K562 (cell line): ENCODE measurements at regions not wholly inside any gene's neighbourhood (a gene's known extent, or its start where the extent isn't known, plus 50 kb on each side); places are given as distances from the start of the nearest gene placed in this dataset.

Experiments used
- ATAC-seq: fragments of 200-7000 bp; cut with Tn5 transposase; 3 replicates; pipeline ENCODE4 v1.9.1; 2020; ENCODE audit warnings: moderate library complexity
- BruUV-seq: library from RNA; stranded (reverse); fragments of 400-500 nt; replicated peaks from 2 replicates; lab custom pipeline; 2021; lab: Mats Ljungman, UMichigan
- CTCF ChIA-PET: fragments of 300-600 bp; formaldehyde crosslinking; extraction: SDS; loops from one replicate; lab custom pipeline; 2021; ENCODE audit warnings: low intra/inter-chr PET ratio; lab: Yijun Ruan, JAX
- POLR2A ChIA-PET: fragments of 300-600, 350-650 bp; sonication (Branson Sonifier 250); formaldehyde crosslinking; extraction: SDS; loops from one replicate; lab custom pipeline; 2021; ENCODE audit warnings: antibody characterized with exemption, inconsistent platforms; lab: Yijun Ruan, JAX
- DNase-seq, 4 experiments: peaks; one replicate each; pipeline versions ENCODE4 v3.0.0 to v3.0.0-alpha.2; 2011 to 2018; ENCODE audit warnings: low spot score in 3 of 4, mixed read lengths in 3 of 4; ENCODE audit errors: extremely low read depth in 1 of 4
- FAIRE-seq: peaks from 2 replicates; lab custom pipeline; 2011; peaks lifted over from hg19 to GRCh38; lab: Jason Lieb, UNC
- H2AFZ ChIP-seq: 2 replicates; pipeline ENCODE4 v1.6.0; 2011; ENCODE audit warnings: low read depth, low read length, control low read depth, inconsistent platforms
- H3K27ac ChIP-seq: fragments of 200-600 bp; 3 replicates; pipeline ENCODE4 v1.8.0; 2011; ENCODE audit warnings: low read depth, mild to moderate bottlenecking, control low read depth, inconsistent platforms, low read length, moderate library complexity, mixed read lengths; ENCODE audit errors: extremely low read depth
- H3K27me3 ChIP-seq, 2 experiments: fragments of 300-600 bp in 1 of 2; 2 replicates in 1 of 2; 3 replicates in 1 of 2; pipeline versions ENCODE4 v1.6.0 to v1.8.0; 2011; ENCODE audit warnings: inconsistent platforms in 2 of 2, low read length in 2 of 2, mild to moderate bottlenecking in 1 of 2, mixed read lengths in 1 of 2, moderate library complexity in 1 of 2; ENCODE audit not compliant: control insufficient read depth in 2 of 2, insufficient read depth in 2 of 2
- H3K36me3 ChIP-seq: fragments of 300-600 bp; 3 replicates; pipeline ENCODE4 v1.8.0; 2011; ENCODE audit warnings: mild to moderate bottlenecking, low read length, inconsistent platforms; ENCODE audit not compliant: control insufficient read depth, insufficient read depth
- H3K4me1 ChIP-seq, 2 experiments: fragments of 200-600 bp in 1 of 2; replicated peaks in 1 of 2; 2 replicates in 1 of 2; 3 replicates in 1 of 2; pipeline versions ENCODE4 v1.5.1 to v1.8.0; 2011; ENCODE audit warnings: inconsistent platforms in 2 of 2, low read length in 2 of 2, mild to moderate bottlenecking in 1 of 2, mixed read lengths in 1 of 2, moderate library complexity in 1 of 2; ENCODE audit not compliant: control insufficient read depth in 2 of 2, insufficient read depth in 2 of 2
- H3K4me2 ChIP-seq: 2 replicates; pipeline ENCODE4 v1.6.1; 2011; ENCODE audit warnings: low read length, control low read depth, inconsistent platforms, mixed read lengths; ENCODE audit not compliant: insufficient read depth
- H3K4me3 ChIP-seq: fragments of 200-600 bp; sonication (generic), shearing (Covaris generic); 2 replicates; pipeline ENCODE4 v1.5.1; 2016; ENCODE audit warnings: control low read depth, inconsistent platforms
- H3K79me2 ChIP-seq: fragments of 200-600 bp; 3 replicates; pipeline ENCODE4 v1.8.0; 2011; ENCODE audit warnings: low read length, inconsistent platforms; ENCODE audit not compliant: control insufficient read depth, insufficient read depth
- H3K9ac ChIP-seq, 2 experiments: 2 replicates each; pipeline versions ENCODE4 v1.6.0 to v1.6.1; 2011; ENCODE audit warnings: low read depth in 2 of 2, low read length in 2 of 2, control low read depth in 1 of 2, inconsistent platforms in 1 of 2, mild to moderate bottlenecking in 1 of 2, mixed read lengths in 1 of 2; ENCODE audit not compliant: insufficient read depth in 1 of 2
- H3K9me1 ChIP-seq: one replicate; pipeline ENCODE4 v1.6.0; 2011; ENCODE audit warnings: inconsistent platforms, mild to moderate bottlenecking, low read length, moderate library complexity; ENCODE audit not compliant: control insufficient read depth, insufficient read depth
- H3K9me3 ChIP-seq: replicated peaks from 2 replicates; pipeline ENCODE4 v1.5.1; 2011; ENCODE audit warnings: low read depth, low read length, inconsistent platforms; ENCODE audit not compliant: control insufficient read depth, insufficient read depth
- H4K20me1 ChIP-seq: replicated peaks from 2 replicates; pipeline ENCODE4 v1.6.1; 2011; ENCODE audit warnings: low read length, inconsistent platforms, mixed read lengths; ENCODE audit not compliant: control insufficient read depth, insufficient read depth
- GABPB1 ChIP-seq: sonication (generic); formaldehyde crosslinking; IDR thresholded peaks from 2 replicates; pipeline ENCODE4 v1.8.0; 2022; ENCODE audit warnings: mild to moderate bottlenecking, missing genetic modification reagents
- KDM4B ChIP-seq, 2 experiments: fragments of 450-650 bp in 1 of 2; sonication (generic) in 1 of 2; IDR thresholded peaks; 2 replicates each; pipeline ENCODE4 v1.6.1; 2016 to 2017; ENCODE audit warnings: borderline replicate concordance in 2 of 2, antibody characterized with exemption in 1 of 2, low read depth in 1 of 2, mild to moderate bottlenecking in 1 of 2
- NFXL1 ChIP-seq: fragments of 450-650 bp; formaldehyde crosslinking; IDR thresholded peaks from 2 replicates; pipeline ENCODE4 v1.4.0; 2021; ENCODE audit warnings: mild to moderate bottlenecking
- PHTF2 ChIP-seq: fragments of 250-450 bp; sonication (Bioruptor Pico); IDR thresholded peaks from 2 replicates; pipeline ENCODE4 v1.5.0; 2021; ENCODE audit warnings: mild to moderate bottlenecking
- SPI1 ChIP-seq: IDR thresholded peaks from 2 replicates; pipeline ENCODE4 v1.6.1; 2011; ENCODE audit warnings: low read depth, low read length, control low read depth, borderline replicate concordance
- ZNF224 ChIP-seq: sonication (generic); formaldehyde crosslinking; IDR thresholded peaks from 2 replicates; pipeline ENCODE4 v1.8.0; 2022; ENCODE audit warnings: mild to moderate bottlenecking, missing genetic modification reagents
- ZNF57 ChIP-seq: fragments of 450-650 bp; formaldehyde crosslinking; IDR thresholded peaks from 2 replicates; pipeline ENCODE4 v1.4.0; 2020; ENCODE audit warnings: mild to moderate bottlenecking, moderate library complexity
- WGBS: fragments of 100-300 bp; shearing (Covaris generic); methylation state at CpG from one replicate; pipeline ENCODE4 v1.1.6; 2016; ENCODE audit warnings: low coverage, mixed read lengths; ENCODE audit not compliant: insufficient coverage; ENCODE audit errors: missing lambda C conversion rate; 5-methylcytosine and 5-hydroxymethylcytosine counted together
- in situ Hi-C: fragments of 300-500 bp; cut with MboI; formaldehyde crosslinking; loops from 4 replicates; pipeline ENCODE4 v1.15.0; 2018; ENCODE audit warnings: inconsistent platforms, mixed read lengths
- intact Hi-C: fragments of 100-400 bp; cut with micrococcal nuclease; formaldehyde crosslinking; loops from 2 replicates; pipeline ENCODE4 v1.14.2; 2022
- TF ChIP-seq, protein P1 (sequence below): fragments of 250-450 bp; sonication (Bioruptor Pico); IDR thresholded peaks from 2 replicates; pipeline ENCODE4 v1.8.0; 2021; ENCODE audit warnings: moderate library complexity, mild to moderate bottlenecking, inconsistent platforms
- TF ChIP-seq, protein P2 (sequence below), 2 experiments: fragments of 450-650 bp in 1 of 2; sonication (generic) in 1 of 2; formaldehyde crosslinking in 1 of 2; IDR thresholded peaks; 2 replicates each; pipeline versions ENCODE4 v1.7.1 to v1.9.0; 2016 to 2022; ENCODE audit warnings: inconsistent platforms in 1 of 2, mild to moderate bottlenecking in 1 of 2, missing genetic modification reagents in 1 of 2
- TF ChIP-seq, protein P3 (sequence below), 3 experiments: fragments of 200-800 bp in 1 of 3; sonication (Bioruptor generic) in 1 of 3; sonication (generic) in 1 of 3; formaldehyde crosslinking in 1 of 3; IDR thresholded peaks; 2 replicates each; pipeline versions ENCODE4 v1.6.1 to v1.8.0; 2016 to 2022; ENCODE audit warnings: mild to moderate bottlenecking in 2 of 3, missing compliant biosample characterization in 2 of 3, missing genetic modification characterization in 2 of 3, missing genetic modification reagents in 1 of 3

DNA sequence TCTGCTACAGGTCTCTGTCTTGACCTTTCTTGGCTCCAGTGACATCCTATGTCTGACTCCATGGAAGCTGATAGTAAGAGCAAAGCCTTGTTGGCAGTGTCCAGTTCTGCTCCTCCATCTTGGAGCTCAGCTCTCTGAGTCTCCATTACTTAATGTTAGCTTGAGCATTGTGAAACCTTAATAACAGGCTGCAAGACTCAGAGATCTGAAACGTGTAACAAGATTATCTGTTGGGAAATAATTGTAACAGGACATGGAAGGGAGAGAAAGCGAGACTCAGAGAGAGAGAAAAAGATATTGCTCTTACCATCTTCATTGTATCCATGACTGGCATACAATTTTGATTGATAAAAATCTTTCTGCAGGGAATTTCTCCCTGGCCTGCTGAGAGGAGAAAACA lies 1365.7 kb downstream of the AACS start:
- POLR2A ChIA-PET: no interaction called here
- no peak for ATAC-seq
- Histone ChIP-seq H3K4me3 (no peak overlapping the region), H3K9me1 (no peaks in the 10 kb centered on the region), H3K9ac (no peak overlapping the region), H2AFZ (no peak overlapping the region), H3K9me3 (no peaks in the 10 kb centered on the region), H3K79me2 (no peaks in the 10 kb centered on the region), H3K36me3 (no peaks in the 10 kb centered on the region), H3K4me2 (no peak overlapping the region), H3K4me1 (no peaks in the 10 kb centered on the region), H3K27ac (no peak overlapping the region), H3K27me3 (no peaks in the 10 kb centered on the region), H4K20me1 (no peaks in the 10 kb centered on the region)
- DNase-seq: no peak
- 0% methylated on average over 2 of the region's 2 CpGs for WGBS
- no TSS peak for BruUV-seq
- intact Hi-C loops (no loop called here), in situ Hi-C loops (no loop called here)
- CTCF ChIA-PET: interaction anchor here (0.6 kb wide), 1 partner anchor 1235 kb away, joined by 3 read pairs; no protein-coding TSS in a partner anchor
- TF ChIP-seq ZNF57 (CRISPR knock-in tag) (no peak), ZNF224 (no peak), NFXL1 (CRISPR knock-in tag) (no peak), KDM4B (IDR thresholded peaks at IDR 0.05; ENCODE audit: borderline replicate concordance in 2 of 2, low read depth in 1 of 2) (no peak), PHTF2 (no peak), SPI1 (no peak), GABPB1 (CRISPR knock-in tag) (no peak)
- TF ChIP-seq, protein P1, sequence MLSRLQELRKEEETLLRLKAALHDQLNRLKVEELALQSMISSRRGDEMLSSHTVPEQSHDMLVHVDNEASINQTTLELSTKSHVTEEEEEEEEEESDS: no peak
- TF ChIP-seq, protein P2, sequence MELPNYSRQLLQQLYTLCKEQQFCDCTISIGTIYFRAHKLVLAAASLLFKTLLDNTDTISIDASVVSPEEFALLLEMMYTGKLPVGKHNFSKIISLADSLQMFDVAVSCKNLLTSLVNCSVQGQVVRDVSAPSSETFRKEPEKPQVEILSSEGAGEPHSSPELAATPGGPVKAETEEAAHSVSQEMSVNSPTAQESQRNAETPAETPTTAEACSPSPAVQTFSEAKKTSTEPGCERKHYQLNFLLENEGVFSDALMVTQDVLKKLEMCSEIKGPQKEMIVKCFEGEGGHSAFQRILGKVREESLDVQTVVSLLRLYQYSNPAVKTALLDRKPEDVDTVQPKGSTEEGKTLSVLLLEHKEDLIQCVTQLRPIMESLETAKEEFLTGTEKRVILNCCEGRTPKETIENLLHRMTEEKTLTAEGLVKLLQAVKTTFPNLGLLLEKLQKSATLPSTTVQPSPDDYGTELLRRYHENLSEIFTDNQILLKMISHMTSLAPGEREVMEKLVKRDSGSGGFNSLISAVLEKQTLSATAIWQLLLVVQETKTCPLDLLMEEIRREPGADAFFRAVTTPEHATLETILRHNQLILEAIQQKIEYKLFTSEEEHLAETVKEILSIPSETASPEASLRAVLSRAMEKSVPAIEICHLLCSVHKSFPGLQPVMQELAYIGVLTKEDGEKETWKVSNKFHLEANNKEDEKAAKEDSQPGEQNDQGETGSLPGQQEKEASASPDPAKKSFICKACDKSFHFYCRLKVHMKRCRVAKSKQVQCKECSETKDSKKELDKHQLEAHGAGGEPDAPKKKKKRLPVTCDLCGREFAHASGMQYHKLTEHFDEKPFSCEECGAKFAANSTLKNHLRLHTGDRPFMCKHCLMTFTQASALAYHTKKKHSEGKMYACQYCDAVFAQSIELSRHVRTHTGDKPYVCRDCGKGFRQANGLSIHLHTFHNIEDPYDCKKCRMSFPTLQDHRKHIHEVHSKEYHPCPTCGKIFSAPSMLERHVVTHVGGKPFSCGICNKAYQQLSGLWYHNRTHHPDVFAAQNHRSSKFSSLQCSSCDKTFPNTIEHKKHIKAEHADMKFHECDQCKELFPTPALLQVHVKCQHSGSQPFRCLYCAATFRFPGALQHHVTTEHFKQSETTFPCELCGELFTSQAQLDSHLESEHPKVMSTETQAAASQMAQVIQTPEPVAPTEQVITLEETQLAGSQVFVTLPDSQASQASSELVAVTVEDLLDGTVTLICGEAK (IDR thresholded peaks at IDR 0.05): no peak
- TF ChIP-seq, protein P2 (CRISPR knock-in tag; IDR thresholded peaks at IDR 0.05): no peak
- TF ChIP-seq, protein P3, sequence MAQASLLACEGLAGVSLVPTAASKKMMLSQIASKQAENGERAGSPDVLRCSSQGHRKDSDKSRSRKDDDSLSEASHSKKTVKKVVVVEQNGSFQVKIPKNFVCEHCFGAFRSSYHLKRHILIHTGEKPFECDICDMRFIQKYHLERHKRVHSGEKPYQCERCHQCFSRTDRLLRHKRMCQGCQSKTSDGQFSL (CRISPR knock-in tag; IDR thresholded peaks at IDR 0.05): no peak
- TF ChIP-seq, protein P3 (tag; IDR thresholded peaks at IDR 0.05): no peak
- FAIRE-seq: no peak
